DMS 273 treated with DMSO at 0.1 percent for 48 hours (cell line): ENCODE measurements at regions not wholly inside any gene's neighbourhood (a gene's known extent, or its start where the extent isn't known, plus 50 kb on each side); places are given as distances from the start of the nearest gene placed in this dataset.
"Not testable (repeated sequence)": the region's sequence is repeated elsewhere in the genome, so short reads cannot be mapped to it uniquely, and the experiment has no call there.

Experiments
- DNase-seq: peaks from one replicate; lab custom pipeline; 2025; lab: John Stamatoyannopoulos, UW

GRCh38 chr6:5898102-5898501 is 108.6 kb downstream of the NRN1 start:
- no peak for DNase-seq

GRCh38 chr6:5896476-5897200 is 110.1 kb downstream of the NRN1 start:
- DNase-seq, result no peak

GRCh38 chr6:5894357-5894756 is 112.4 kb downstream of the NRN1 start:
- DNase-seq, result no peak

- no peak for DNase-seq
Observed at GRCh38 chr6:5893295-5893694, 113.4 kb downstream of the NRN1 start.

DNA sequence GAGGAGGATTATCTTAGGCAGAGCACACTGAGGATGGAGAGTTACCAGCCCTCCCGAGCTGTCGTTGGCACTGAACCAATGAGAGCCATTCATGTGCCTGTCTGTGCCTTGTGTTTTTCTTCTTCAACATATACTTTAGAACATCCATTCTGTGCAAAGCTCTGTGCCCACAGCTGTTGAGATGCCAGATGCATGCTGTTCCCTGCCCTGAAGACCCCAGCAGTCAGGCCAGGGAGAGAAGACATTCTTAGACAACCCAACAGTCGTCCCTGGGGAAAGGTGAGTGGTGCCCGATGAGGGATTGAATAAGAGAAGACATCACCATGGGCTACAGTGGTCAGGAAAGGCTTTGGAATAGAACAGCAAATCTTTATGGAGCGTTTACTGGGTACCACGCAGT is 114.1 kb downstream of the NRN1 start:
- no peak for DNase-seq

GRCh38 chr6:5878792-5879191 is 127.9 kb downstream of the NRN1 start:
- DNase-seq, result no peak

- no peak for DNase-seq
Observed at GRCh38 chr6:5876076-5876475, 130.6 kb downstream of the NRN1 start.

GRCh38 chr6:5873976-5874375 is 132.7 kb downstream of the NRN1 start:
- not testable (repeated sequence) for DNase-seq

- no peak for DNase-seq
Observed at GRCh38 chr6:5871296-5871695, 135.4 kb downstream of the NRN1 start.

DNA sequence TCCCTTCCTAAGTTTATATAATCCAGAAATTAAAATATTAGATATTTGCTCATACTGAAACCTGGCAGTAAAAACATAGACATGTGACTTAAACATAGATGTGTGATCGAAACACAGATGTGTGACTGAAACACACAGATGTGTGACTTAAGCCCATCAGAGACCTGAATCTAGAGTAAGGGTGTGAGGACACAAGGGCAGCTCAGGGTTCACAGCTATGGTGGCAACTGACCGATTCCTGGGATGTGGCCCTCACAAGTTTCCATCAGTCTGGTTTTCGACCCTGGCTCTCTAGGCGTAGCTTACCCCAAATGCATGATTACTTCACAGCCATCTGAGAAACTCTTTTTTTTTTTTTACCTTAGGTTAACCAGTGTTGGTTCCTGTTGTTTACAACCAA is 137.0 kb downstream of the NRN1 start:
- no peak for DNase-seq

DNA sequence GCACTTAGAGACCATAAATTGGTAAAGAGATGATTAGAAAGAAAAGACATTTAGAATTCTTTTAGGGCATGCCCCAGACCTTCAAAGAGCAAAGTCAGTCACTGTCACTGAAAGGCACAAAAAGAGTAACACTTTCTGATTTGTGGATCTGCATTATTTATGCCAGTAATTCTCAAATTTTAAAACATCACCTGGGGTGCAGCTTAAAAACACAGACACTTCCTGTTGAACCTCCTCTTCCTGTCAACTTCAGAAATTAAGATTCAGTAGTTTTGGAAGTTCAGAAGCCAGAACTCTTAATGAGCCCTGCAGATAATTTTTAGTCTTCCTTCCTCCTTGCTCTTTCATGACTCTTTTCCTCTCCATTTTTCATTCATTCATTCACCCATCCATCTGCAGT is 137.5 kb downstream of the NRN1 start:
- no peak for DNase-seq

- DNase-seq, result peak; percentile 56
Observed at GRCh38 chr6:5866547-5867051, 140.1 kb downstream of the NRN1 start.

GRCh38 chr6:5865506-5866031 is 141.2 kb downstream of the NRN1 start:
- DNase-seq, result no peak

GRCh38 chr6:5860849-5861248 is 145.9 kb downstream of the NRN1 start:
- no peak for DNase-seq

DNA sequence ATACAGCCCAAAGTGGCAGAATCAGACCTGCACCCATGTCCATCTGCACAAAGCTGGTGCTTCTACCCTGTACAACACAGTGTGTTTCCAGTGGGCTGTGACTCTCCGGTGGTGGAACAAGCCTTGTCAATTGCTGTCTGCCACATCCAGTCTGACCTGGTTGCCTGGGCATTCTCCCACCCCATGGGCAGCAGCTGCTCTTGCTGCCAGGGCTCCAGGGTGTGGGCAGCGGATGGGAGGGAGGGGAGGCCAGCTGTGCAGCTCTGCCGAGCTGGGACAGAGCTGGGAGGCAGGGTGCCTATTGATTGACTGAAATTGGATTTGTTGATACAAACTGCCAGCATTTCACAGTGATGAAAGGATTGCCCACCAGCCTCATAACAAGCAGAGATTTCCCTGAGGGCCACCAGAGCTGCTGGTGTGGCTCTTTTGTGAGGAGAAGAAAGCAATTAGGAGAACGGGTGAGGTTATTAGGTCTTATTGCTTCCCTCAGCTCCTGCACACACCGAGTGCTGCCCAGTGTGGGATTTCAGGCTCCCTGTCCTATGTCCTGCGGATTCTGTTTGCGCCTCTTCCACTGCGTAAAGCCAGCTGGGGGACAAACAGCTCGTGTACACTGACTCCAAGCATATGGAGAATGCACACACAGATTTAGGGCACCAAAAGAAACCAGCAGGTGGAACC is 150.8 kb downstream of the NRN1 start:
- DNase-seq, result peak; percentile 10

DNA sequence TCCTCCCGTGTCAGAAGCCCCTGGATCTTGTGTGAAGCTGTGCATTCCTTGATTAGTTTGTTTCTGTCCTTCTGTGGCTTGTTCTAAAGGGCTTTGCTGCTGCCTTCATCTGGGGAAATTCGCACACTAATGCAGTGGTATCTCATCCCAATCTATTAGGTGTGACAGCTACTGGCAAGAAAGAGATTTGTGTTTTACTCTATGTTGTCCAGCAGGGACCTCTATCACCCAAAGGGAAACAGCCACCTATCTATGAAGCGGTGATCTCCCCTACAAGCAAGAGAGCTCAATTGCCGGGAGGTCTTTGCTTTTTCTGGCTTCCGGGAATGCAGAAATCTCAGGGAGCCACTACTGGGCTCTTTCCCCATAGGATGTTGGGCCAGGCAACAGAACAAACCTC is 151.8 kb downstream of the NRN1 start:
- no peak for DNase-seq

DNA sequence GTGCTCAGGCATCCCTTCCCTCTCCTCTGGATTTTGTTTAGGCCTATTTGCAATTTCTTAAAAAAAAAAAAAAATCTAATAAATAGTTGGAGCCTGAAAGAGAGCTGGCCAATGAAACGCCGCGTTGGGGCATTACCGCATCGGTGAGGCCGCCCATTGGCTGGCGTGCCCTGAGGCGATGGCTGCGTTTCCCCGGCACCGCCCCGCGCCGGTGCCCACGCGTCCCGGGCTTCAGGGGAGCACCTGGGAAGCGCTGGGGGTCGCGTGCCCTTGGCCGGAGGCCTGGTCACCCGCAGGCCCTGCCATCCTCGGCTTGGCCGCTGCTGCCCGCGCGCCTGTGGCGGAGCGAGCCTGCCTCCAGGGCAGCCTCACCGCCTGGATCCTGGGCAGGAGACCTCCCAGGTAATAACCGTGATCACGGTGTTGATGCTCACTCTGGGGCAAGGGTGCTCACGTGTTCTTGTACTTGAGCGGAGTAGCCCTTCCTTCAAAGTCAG is 155.4 kb downstream of the NRN1 start:
- peak; percentile 30 for DNase-seq

GRCh38 chr6:5850848-5851255 is 155.9 kb downstream of the NRN1 start:
- DNase-seq, result no peak

DNA sequence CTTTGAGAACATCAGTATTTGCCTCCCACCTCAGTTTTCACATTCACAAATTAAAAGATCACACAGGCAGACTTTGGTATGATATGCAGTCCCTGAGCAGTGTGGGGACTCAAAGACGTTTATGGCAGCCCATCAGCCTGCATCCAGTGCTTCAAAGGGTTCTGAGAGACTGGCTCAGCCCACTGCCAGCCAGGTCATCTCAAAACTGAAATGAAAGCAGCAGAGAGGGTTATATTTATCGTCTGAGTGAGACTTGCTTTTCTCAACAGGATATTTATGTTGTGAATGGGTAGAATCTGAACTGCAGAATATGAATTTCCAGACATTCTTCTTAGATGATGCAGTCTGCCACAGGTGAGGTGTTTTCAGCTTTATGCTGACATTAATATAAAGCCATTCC is 159.8 kb downstream of the NRN1 start:
- DNase-seq, result no peak

DNA sequence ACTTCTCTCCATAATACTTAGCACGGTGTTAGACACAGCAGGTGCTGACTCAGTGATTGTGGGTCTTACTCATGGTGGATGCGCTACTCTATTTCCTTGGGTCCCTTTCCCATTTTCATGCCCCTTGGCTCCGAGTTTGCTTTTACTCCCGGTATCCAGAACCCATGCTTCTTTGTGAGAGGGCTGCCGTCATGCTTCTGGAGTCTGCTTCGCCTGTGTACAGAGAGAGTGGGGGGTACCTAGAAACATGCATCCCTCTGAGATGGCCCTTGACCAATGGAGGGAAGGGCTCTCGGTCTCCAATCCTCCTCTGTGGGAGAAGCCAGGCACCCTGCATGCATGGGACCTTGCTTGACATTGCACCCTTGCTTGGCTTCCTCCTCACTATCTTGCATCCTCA is 160.4 kb downstream of the NRN1 start:
- DNase-seq, result no peak

DNA sequence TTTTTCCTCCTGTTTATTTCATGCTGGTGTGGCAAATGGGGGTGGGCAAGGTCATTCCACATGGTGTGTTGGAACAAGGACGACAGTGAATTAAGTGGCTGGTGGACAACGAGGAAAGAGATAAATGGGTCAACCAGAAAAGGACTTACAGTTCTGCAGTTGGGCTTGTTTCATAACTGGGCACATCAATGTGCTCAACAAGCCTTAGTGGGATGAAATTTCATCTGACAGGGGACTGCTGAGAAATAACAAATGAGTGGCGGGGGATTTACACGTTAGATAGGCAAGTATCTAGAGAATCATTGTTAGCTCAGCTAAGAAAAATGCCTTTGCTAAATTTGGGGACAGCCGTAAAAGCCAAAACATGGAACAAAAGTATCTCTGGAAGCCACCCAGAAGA is 163.6 kb downstream of the NRN1 start:
- no peak for DNase-seq

- no peak for DNase-seq
Observed at GRCh38 chr6:5840734-5841390, 165.9 kb downstream of the NRN1 start.
